Inflammatory macrophage treated with lipopolysaccharide for 1 hour (primary cell): ENCODE measurements at regions not wholly inside any gene's neighbourhood (a gene's known extent, or its start where the extent isn't known, plus 50 kb on each side); places are given as distances from the start of the nearest gene placed in this dataset.
A peak's percentile ranks its signal among the peaks of the same experiment; 100 is the strongest.

Experiments
- DNase-seq, 2 donors: peaks; one replicate each; pipeline ENCODE4 v3.0.0-alpha.2; 2020 to 2022

DNA sequence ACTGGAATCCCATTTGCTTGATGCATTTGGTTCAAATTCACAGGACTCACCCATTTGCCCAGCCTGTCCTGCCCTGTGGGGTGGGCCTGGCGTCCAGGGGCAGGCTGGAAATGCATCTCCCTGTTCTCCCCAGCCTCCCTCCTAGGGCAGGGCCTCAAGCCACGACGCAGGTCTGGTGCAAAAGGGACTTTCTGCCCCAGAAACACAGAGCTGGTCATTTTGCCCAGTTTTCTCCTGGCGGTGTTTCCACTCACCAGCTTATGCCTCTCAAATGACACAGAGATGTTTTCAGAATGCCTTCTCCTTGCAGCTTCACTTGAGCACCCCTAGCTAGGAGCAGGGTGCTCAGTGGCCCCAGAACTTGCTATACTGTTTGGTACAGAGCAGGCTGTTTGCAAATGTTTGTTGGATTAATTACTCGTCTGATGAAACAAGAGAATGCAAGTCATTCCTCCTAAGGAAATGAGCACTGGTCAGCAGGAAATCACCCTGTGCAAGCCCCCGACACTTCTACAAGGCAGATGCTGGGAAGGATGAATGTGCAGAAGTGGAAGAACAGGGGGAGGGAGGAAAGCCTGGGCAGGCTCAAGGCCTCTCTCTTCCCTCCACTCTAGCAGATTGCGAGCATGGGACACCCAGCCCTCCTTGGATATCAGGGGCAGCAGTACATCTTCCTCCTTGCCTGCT, 164.3 kb upstream of the APCDD1 start:
- peak in 1 of 2 donors; percentile 27 for DNase-seq

- DNase-seq: peak; percentile 20 to 48
Observed at GRCh38 chr18:10290638-10291235, 163.7 kb upstream of the APCDD1 start.

DNA sequence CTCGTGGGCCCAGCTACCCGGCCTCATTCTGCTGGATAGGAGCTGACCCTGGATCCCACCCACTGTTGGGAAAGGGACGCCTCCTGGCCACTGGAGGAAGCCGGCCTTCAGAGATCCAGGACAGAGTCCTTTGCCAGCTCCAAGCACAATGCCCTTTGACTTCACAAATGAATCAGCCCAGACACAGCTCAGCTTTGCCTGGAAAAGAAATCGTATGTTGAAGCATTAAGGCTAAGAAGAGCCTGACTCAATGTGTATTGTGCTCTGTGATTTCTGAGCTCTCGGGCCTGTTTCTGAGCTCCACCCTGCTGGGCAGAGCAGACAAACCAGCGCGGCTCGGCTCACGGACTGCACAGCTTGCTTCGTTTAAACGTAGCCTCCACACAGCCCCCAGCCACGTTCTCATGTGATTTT, 162.9 kb upstream of the APCDD1 start:
- no peak for DNase-seq

DNA sequence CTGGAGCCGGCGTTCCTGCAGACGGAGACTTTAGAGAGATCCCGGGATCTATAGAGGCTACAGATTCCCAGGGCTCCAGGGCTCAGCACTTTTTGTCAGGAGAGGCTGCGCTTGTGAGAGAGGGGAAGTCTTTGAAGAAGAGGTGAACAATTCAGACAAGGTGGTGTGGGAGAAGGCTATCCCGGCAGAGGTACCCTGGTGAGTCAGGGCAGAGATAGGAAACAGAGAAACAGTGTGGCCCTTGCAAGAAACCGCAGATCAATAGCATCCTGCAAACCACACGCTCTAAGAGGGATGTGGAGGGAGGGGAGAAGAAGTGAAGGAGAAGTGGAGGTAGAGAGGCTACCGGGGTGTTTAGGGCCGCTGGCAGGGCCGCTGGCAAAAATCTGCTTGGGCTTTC, 160.5 kb upstream of the APCDD1 start:
- no peak for DNase-seq

DNA sequence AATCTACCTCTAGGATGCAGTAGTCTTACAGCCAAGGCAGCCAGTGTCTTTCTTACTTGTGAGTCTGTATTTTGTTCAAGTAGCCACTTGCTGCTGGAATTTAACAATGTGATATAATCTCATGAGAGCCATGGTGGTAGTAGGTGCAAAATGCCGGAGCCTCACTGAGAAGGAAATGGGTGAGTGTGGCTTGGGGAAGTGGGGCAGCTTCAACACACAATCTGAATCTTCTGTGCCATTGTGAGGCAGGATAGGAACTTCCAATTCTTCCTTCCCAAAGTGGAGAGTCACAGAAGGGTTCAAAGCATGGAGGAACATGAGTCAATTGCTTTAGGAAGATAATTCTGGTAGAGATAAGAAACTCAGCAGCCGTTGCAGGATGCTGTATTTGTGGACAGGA, 158.7 kb upstream of the APCDD1 start:
- no peak for DNase-seq

DNA sequence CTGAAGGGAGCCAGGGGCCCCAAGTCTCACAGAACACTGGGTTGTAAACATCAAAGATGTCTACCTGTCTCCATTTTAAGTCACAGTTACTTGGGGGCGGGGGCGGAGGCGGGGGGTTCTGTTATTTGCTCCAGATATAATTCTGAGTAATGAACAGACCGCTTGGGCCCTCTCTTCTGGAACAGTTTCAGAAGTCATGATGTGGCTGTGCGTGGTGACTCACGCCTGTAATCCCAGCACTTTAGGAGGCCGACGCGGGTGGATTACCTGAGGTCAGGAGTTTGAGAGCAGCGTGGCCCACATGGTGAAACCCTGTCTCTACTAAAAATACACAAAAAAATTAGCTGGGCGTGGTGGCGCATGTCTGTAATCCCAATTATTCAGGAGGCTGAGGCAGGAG, 157.9 kb upstream of the APCDD1 start:
- DNase-seq: no peak

- DNase-seq: no peak
Observed at GRCh38 chr18:10297086-10297485, 157.3 kb upstream of the APCDD1 start.

DNA sequence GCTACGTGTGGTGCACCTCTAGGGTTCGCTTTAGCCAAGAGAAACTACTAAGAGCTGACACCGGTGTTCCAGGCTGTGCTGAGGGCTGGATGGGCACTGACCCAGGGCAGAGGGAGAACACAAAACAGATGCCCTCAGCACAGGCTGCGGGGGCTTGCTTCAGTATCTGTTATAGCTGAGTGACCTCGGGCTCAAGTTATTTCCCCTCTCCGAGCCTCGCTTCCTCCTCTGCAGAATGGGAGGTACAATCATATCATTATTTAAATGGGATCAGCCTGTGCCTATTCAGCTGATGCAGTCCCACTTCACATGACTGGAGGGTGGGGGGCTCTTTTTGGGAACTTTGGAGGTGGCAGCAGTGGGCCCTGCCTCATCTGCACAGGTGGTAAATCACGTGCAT, 156.1 kb upstream of the APCDD1 start:
- DNase-seq: no peak

DNA sequence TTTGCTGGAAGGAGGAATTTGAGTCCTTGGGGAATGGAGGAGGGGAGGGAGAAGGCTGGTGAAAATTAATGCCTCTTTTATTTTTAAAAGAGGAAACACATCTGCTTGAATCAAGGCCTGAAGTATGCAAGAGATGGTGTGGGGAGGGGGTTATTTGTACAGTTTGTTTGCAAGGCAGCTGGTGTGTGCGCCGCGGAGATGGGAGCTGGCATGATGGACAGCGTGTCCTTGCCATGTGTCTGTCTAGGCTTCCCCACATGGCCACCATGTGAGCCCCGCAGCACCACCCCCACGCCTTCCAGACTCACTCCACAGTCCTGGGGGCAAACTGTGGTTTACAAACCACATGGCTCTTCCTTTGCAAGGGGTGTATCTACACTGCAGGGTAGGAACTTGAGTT, 154.8 kb upstream of the APCDD1 start:
- DNase-seq: no peak

- no peak for DNase-seq
Observed at GRCh38 chr18:10300739-10301138, 153.7 kb upstream of the APCDD1 start.

- DNase-seq: no peak
Observed at GRCh38 chr18:10301831-10302483, 152.5 kb upstream of the APCDD1 start.

GRCh38 chr18:10303171-10303570, 151.3 kb upstream of the APCDD1 start:
- no peak for DNase-seq

- peak; percentile 64 to 87 for DNase-seq
Observed at GRCh38 chr18:10304853-10305252, 149.6 kb upstream of the APCDD1 start.

DNA sequence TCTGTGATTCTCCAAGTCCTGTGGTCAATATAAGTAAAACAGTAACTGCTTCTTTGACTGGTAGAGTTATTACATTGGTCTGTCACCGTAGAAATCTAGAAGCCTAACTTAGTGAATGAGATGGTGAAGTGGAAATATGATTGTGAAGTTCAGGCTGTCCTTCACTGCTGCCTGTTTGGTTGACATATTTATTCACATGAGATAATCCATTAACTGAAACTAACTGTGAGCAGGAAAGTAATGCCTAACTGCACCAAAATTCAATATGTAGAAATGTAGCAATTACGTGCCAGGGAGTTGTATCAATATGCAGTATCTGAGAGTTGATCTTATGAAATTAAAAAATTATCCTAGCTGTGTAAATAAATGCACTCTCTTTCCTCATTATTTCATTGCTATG, 147.7 kb upstream of the APCDD1 start:
- no peak for DNase-seq

- DNase-seq: peak; percentile 28 to 64
Observed at GRCh38 chr18:10308154-10308553, 146.3 kb upstream of the APCDD1 start.

- DNase-seq: peak in 1 of 2 donors; percentile 55
Observed at GRCh38 chr18:10310626-10311025, 143.8 kb upstream of the APCDD1 start.

- DNase-seq: no peak
Observed at GRCh38 chr18:10312326-10313015, 142.0 kb upstream of the APCDD1 start.

DNA sequence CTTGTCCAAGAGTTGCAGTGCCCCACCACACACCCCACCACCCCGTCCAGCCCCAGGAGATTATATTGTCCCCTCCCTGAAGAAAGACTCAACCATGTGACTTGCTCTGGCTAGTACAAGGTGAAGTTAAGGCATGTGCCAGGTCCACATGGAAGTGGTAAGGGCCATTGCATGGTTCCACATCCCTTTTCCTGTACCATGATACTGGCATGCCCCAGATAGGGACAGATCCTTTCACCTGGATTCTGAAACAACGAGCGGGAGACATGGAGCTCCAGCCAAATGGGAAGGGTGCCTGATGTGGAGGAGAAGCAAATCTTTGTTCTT, 141.5 kb upstream of the APCDD1 start:
- DNase-seq: no peak

DNA sequence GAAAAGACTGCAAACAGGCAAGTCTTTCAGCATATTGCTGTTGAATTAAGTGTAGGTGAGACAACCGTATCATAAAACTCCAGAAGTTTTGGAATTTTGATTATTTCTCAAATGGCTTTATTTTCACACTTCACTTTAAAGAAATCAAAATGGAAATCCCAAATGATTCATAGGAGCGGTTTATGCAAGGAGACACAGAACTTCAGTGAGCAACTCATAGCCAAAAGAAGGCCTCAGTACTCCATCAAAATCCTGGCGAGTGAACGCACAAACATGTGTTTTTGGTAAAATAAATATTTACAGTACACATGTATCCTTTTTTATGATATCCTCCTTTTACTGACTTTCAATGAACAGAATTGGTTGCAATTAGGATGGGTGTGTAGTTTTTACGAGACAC, 140.4 kb upstream of the APCDD1 start:
- peak in 1 of 2 donors; percentile 48 for DNase-seq

DNA sequence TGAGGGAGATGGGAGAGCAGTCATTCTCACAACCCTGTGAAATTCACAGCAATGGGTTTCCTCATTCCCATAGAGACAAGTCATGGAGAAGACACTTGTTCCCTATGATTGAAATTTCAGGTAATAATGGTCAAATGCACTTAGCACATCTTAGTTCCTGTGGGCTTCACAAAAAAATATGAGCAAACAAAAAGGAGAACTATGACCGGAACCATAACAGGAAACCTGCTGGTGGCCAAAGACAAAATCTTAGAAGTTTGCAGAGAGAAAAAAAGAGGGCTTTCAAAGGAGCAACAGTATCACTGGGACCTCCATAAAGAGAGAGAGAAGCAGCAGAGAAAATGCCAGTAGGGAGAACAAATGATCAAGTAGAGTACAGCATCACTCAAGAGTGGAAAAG, 138.9 kb upstream of the APCDD1 start:
- DNase-seq: no peak

GRCh38 chr18:10316778-10317177, 137.7 kb upstream of the APCDD1 start:
- no peak for DNase-seq

DNA sequence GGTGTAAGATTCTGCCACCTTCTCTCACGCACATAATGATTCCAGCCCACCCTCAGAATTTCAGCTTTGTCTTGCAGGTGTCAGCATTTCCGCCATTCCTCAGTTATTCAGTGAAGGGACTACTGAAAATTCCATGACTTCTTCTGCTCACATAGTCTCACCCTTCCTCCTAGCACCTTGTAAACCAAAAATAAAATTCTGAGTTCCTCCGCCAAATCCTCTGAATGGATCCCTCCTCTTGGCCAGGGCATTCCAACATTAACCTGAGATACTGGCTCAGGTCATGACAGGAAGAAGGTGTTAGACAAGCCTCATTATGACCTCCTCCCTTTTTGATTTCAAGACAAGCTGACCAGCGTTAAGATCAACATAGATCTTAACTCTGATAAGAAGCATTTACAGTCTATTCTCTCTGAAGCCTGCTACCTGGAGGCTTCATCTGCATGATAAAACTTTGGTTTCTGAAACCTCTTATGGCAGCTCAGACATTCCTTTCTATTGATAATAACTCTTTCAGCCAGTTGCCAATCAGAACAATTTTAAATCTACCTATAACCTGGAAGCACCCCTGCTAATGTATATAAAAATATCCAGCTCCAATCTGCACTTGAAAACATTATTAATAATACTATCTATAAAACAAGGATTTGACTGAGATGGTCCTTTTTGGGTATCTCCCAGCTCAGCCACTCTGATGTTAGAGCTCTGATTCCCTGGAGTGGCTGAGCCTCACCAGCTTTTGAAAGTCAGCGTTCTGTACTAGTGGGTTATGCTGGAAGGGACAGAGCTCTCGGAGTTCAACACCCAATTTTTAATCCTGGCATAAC, 136.4 kb upstream of the APCDD1 start:
- DNase-seq: no peak

GRCh38 chr18:10318691-10318970, 135.8 kb upstream of the APCDD1 start:
- DNase-seq: peak; percentile 30 to 77
